ENCODE measurements at regions not wholly inside any gene's neighbourhood (a gene's known extent, or its start where the extent isn't known, plus 50 kb on each side); places are given as distances from the start of the nearest gene placed in this dataset.

- TF ChIP-seq POLR2AphosphoS5 (IDR thresholded peaks at IDR 0.05; ENCODE audit: low read depth, low read length) (no peak), POLR2A (IDR thresholded peaks at IDR 0.05; ENCODE audit: low read depth, low read length) (no peak)
Measured at GRCh38 chr18:27627927-27628326, 442.8 kb upstream of the CHST9 start.

Measured in GM12892 (cell line).